Ectodermal cell (in vitro differentiated cells): ENCODE measurements at regions not wholly inside any gene's neighbourhood (a gene's known extent, or its start where the extent isn't known, plus 50 kb on each side); places are given as distances from the start of the nearest gene placed in this dataset.
"Not testable (repeated sequence)": the region's sequence is repeated elsewhere in the genome, so short reads cannot be mapped to it uniquely, and the experiment has no call there.

ENCODE experiments used
- H3K27ac ChIP-seq: 2 replicates; pipeline ENCODE4 v1.7.0; 2013; ENCODE audit warnings: mild to moderate bottlenecking, low read depth, low read length; ENCODE audit not compliant: insufficient read depth, poor library complexity, severe bottlenecking
- H3K27me3 ChIP-seq: 2 replicates; pipeline ENCODE4 v1.7.0; 2013; ENCODE audit warnings: mild to moderate bottlenecking, low read length; ENCODE audit not compliant: insufficient read depth, control insufficient read depth, poor library complexity, severe bottlenecking
- H3K36me3 ChIP-seq: one replicate; pipeline ENCODE4 v1.7.0; 2013; ENCODE audit warnings: low read length; ENCODE audit not compliant: control insufficient read depth, insufficient read depth
- H3K4me1 ChIP-seq: one replicate; pipeline ENCODE4 v1.7.0; 2013; ENCODE audit warnings: low read length; ENCODE audit not compliant: control insufficient read depth, insufficient read depth
- H3K4me3 ChIP-seq: 2 replicates; pipeline ENCODE4 v1.7.0; 2013; ENCODE audit warnings: low read depth, low read length, control low read depth; ENCODE audit not compliant: insufficient read depth
- H3K9me3 ChIP-seq: 2 replicates; pipeline ENCODE4 v1.7.0; 2013; ENCODE audit warnings: mild to moderate bottlenecking, low read length, moderate library complexity; ENCODE audit not compliant: control insufficient read depth
- WGBS, 2 experiments: methylation state at CpG; one replicate each; pipeline ENCODE4 v1.1.7; 2013; ENCODE audit warnings: missing lambda C conversion rate in 2 of 2; 5-methylcytosine and 5-hydroxymethylcytosine counted together

GRCh38 chr18:40272630-40273231 is 1682.3 kb upstream of the PIK3C3 start:
- no peaks in the 10 kb centered on the region for H3K9me3 ChIP-seq
- H3K27me3 ChIP-seq: no peaks in the 10 kb centered on the region
- no peaks in the 10 kb centered on the region for H3K36me3 ChIP-seq
- WGBS, 2 experiments: 74 to 93% methylated on average over 3 to 4 of the region's 4 CpGs
- no peak overlapping the region for H3K27ac ChIP-seq
- peaks cover 14% of the 10 kb centered on the region for H3K4me1 ChIP-seq
- H3K4me3 ChIP-seq: no peak overlapping the region

DNA sequence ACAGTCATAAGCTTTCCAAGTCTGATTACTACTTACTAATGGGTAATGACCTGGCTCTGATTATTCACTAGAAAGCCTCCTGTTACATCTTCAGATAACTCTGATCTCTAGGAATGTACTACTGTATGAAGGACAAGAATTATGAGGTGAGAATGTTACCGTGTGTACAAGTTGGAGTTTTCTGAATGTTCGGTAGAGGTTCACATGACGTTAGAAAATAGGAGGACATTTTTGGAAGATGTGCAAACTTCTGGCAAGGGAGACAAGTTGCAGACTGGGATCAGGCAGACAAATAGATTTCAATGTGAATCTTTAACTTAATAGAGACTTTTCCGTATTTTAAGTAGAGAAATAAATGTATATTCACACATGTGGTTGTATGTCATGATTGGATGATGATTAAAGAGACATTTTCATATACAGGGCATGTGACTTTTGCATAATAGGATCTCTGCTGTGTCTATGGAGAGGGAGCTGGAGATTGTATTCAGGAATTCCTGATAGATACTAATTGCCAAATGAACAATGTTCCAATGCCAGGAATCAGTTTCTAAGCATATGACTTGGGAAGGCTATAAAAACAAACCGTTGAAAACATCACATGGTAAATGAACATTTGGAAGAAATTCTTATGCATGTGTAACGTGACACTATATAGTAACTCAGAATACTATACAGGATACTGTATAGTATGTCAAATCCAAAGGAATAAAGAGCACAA is 1695.8 kb upstream of the PIK3C3 start:
- no peak overlapping the region for H3K4me3 ChIP-seq

DNA sequence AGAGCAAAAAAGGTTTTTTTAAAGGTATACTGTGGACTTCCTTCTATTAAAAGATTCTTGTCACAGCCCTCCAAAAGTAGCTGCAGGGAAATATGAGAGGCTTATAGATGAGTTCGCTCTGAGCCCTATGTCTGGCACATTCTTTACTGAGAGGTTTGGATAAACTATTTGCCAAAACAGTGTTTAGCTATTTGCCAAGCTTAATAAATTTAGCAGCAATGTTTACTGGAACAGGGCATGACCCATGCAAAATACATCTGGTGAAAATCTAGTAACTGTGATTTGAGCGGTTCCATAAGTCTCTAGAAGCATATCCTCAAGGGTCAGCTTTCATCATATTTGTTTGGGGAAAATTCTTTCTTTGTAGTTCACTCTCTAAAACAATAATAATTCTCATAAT is 1696.7 kb upstream of the PIK3C3 start:
- H3K4me1 ChIP-seq: no peaks in the 10 kb centered on the region
- WGBS, 2 experiments: 99 to 100% methylated on average over 2 of the region's 2 CpGs
- no peak overlapping the region for H3K27ac ChIP-seq
- H3K9me3 ChIP-seq: no peaks in the 10 kb centered on the region
- H3K4me3 ChIP-seq: no peak overlapping the region
- H3K27me3 ChIP-seq: no peaks in the 10 kb centered on the region
- no peaks in the 10 kb centered on the region for H3K36me3 ChIP-seq

More for the DNA sequence above, 1695.8 kb upstream of the PIK3C3 start:
- WGBS, 2 experiments: 94 to 97% methylated on average over 4 to 6 of the region's 6 CpGs
- Histone ChIP-seq H3K9me3 (no peaks in the 10 kb centered on the region), H3K4me1 (no peaks in the 10 kb centered on the region), H3K27me3 (no peaks in the 10 kb centered on the region), H3K36me3 (no peaks in the 10 kb centered on the region), H3K27ac (no peak overlapping the region)

- Histone ChIP-seq H3K9me3 (peaks cover 2% of the 10 kb centered on the region), H3K36me3 (no peaks in the 10 kb centered on the region), H3K4me3 (no peak overlapping the region), H3K27ac (no peak overlapping the region), H3K4me1 (no peaks in the 10 kb centered on the region), H3K27me3 (no peaks in the 10 kb centered on the region)
- WGBS, 2 experiments: 81 to 83% methylated on average over 1 of the region's 1 CpG
Measured at GRCh38 chr18:40250236-40250635, 1704.8 kb upstream of the PIK3C3 start.

DNA sequence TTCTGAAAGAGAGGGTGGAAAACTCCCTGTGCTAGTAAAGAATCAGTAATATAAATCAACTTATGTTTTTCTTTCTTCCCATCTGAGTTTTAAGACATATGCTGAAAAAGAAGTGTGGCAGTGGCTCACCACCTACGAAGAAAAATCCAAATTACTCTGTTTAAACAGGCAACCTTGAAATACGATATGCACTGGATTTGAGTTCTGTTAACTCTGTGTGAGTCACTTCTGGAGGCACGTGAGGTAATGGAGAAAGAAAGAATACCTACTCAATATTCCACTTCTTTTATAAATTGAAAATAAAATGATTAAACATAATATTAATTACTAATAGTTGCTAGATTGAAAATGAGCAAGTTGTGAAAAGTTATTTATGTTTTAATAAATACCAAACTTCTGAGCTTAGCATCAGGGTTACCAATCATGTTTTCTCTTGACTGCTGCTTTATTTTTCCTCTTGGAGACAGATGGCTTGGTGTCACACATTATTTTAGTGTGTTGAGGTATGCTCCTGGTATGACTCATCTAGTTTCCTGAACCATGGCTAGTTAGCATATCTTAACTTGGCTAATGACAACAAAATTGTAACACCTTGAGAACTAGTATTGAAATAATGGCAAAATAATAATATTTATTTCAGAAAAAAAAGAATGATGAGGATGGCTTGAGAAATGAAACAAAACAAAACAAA is 1705.5 kb upstream of the PIK3C3 start:
- no peak overlapping the region for H3K27ac ChIP-seq
- H3K4me1 ChIP-seq: no peaks in the 10 kb centered on the region
- peaks cover 2% of the 10 kb centered on the region for H3K9me3 ChIP-seq
- H3K36me3 ChIP-seq: no peaks in the 10 kb centered on the region
- no peak overlapping the region for H3K4me3 ChIP-seq
- no peaks in the 10 kb centered on the region for H3K27me3 ChIP-seq
- 85% methylated on average over 2 of the region's 3 CpGs; no CpG with 5 or more reads in 1 of the 2 experiments for WGBS, 2 experiments

GRCh38 chr18:40245612-40246011 is 1709.4 kb upstream of the PIK3C3 start:
- WGBS, 2 experiments: 95 to 96% methylated on average over 5 of the region's 5 CpGs
- not testable (repeated sequence) for H3K27ac ChIP-seq, H3K4me3 ChIP-seq, H3K4me1 ChIP-seq, H3K9me3 ChIP-seq, H3K36me3 ChIP-seq, H3K27me3 ChIP-seq

- Histone ChIP-seq H3K27ac (no peak overlapping the region), H3K4me1 (no peaks in the 10 kb centered on the region), H3K9me3 (peaks cover 2% of the 10 kb centered on the region), H3K36me3 (no peaks in the 10 kb centered on the region), H3K4me3 (no peak overlapping the region), H3K27me3 (no peaks in the 10 kb centered on the region)
- 93% methylated on average over 1 of the region's 1 CpG; no CpG with 5 or more reads in 1 of the 2 experiments for WGBS, 2 experiments
Measured at GRCh38 chr18:40243607-40244006, 1711.4 kb upstream of the PIK3C3 start.

- H3K27ac ChIP-seq: no peak overlapping the region
- H3K27me3 ChIP-seq: no peaks in the 10 kb centered on the region
- no peak overlapping the region for H3K4me3 ChIP-seq
- WGBS, 2 experiments: 84 to 88% methylated on average over 6 of the region's 6 CpGs
- H3K4me1 ChIP-seq: peaks cover 28% of the 10 kb centered on the region
- no peaks in the 10 kb centered on the region for H3K36me3 ChIP-seq
- H3K9me3 ChIP-seq: no peaks in the 10 kb centered on the region
Measured at GRCh38 chr18:40235836-40236235, 1719.2 kb upstream of the PIK3C3 start.

- Histone ChIP-seq H3K27me3 (no peaks in the 10 kb centered on the region), H3K9me3 (no peaks in the 10 kb centered on the region), H3K4me3 (no peak overlapping the region), H3K4me1 (peaks cover 28% of the 10 kb centered on the region), H3K36me3 (no peaks in the 10 kb centered on the region), H3K27ac (no peak overlapping the region)
- 92 to 100% methylated on average over 1 to 2 of the region's 2 CpGs for WGBS, 2 experiments
Measured at GRCh38 chr18:40235323-40235722, 1719.7 kb upstream of the PIK3C3 start.

DNA sequence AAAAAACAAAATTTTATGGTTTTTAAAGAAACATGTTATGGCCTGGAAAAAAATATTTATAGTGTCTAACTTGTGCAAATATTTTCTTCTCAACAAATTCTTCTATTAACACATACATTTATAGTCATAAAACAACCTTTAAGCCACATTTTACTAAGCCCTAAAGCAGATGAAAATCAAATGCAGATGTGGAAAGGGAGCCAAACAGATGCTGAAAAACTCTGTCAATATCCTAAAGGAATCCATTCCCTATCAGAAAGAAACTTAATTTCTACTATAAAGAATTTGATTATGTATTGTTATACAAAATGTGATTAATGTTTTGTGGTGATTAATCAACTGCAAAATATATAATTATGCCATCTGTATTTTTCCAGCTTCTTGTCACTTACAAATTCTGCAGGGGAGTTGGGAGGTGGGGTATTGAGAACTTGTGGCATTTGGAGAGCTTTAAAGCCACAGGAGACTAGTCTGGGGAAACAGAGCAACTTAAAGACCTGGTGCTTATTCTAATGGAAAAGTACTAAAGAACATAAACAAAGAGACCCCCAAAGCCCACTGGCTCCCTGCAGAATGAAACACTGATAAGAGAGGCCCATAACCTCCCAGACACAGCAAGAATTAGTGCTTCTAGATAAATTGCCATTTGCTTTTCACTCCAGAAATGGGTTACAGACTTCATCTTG is 1721.0 kb upstream of the PIK3C3 start:
- Histone ChIP-seq H3K27me3 (no peaks in the 10 kb centered on the region), H3K4me3 (no peak overlapping the region), H3K27ac (no peak overlapping the region), H3K36me3 (no peaks in the 10 kb centered on the region), H3K4me1 (peaks cover 28% of the 10 kb centered on the region), H3K9me3 (no peaks in the 10 kb centered on the region)
